Stomach (tissue), 4 donors: ENCODE measurements at regions not wholly inside any gene's neighbourhood (a gene's known extent, or its start where the extent isn't known, plus 50 kb on each side); places are given as distances from the start of the nearest gene placed in this dataset.

ENCODE experiments used
- EP300 ChIP-seq: sonication (generic); formaldehyde crosslinking; IDR thresholded peaks from one replicate; pipeline ENCODE4 v1.6.1; 2017; ENCODE audit warnings: antibody characterized with exemption
- POLR2AphosphoS5 ChIP-seq, 3 donors: sonication (generic); formaldehyde crosslinking; IDR thresholded peaks; one replicate each; pipeline ENCODE4 v1.6.1; 2016; ENCODE audit warnings: antibody characterized with exemption in 3 of 3
- TF ChIP-seq, protein P1 (sequence below), 7 experiments: fragments of 450-650 bp in 4 of 7; fragments of 200-600 bp in 3 of 7; sonication (generic) in 3 of 7; IDR thresholded peaks; one replicate each; pipeline ENCODE4 v1.5.1; 2016 to 2019; ENCODE audit warnings: antibody characterized with exemption in 7 of 7, control low read depth in 2 of 7, mild to moderate bottlenecking in 1 of 7

DNA sequence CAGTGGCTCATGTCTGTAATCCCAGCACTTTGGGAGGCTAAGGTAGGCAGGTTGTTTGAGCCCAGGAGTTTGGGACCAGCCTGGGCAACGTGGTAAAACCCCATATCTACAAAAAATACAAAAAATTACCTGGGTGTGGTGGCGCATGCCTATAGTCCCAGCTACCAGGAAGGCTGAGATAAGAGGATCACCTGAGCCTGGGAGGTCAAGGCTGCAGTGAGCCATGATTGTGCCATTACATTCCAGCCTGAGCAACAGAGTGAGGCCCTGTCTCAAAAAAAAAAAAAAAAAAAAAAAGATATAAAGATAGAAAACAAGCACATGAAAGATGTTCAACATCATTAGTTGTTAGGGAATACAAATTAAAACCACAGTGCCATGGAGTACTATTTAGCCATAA, 65.3 kb upstream of the UGP2 start:
- TF ChIP-seq, protein P1, sequence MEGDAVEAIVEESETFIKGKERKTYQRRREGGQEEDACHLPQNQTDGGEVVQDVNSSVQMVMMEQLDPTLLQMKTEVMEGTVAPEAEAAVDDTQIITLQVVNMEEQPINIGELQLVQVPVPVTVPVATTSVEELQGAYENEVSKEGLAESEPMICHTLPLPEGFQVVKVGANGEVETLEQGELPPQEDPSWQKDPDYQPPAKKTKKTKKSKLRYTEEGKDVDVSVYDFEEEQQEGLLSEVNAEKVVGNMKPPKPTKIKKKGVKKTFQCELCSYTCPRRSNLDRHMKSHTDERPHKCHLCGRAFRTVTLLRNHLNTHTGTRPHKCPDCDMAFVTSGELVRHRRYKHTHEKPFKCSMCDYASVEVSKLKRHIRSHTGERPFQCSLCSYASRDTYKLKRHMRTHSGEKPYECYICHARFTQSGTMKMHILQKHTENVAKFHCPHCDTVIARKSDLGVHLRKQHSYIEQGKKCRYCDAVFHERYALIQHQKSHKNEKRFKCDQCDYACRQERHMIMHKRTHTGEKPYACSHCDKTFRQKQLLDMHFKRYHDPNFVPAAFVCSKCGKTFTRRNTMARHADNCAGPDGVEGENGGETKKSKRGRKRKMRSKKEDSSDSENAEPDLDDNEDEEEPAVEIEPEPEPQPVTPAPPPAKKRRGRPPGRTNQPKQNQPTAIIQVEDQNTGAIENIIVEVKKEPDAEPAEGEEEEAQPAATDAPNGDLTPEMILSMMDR (IDR thresholded peaks at IDR 0.05) = no peak
- TF ChIP-seq POLR2AphosphoS5 (IDR thresholded peaks at IDR 0.05) (no peak), EP300 (no peak)
